Osteoblast (primary cell): ENCODE measurements at regions not wholly inside any gene's neighbourhood (a gene's known extent, or its start where the extent isn't known, plus 50 kb on each side); places are given as distances from the start of the nearest gene placed in this dataset.

Experiments
- DNase-seq: peaks from one replicate; pipeline ENCODE4 v3.0.0; 2011; ENCODE audit warnings: low spot score, mixed read lengths; ENCODE audit not compliant: insufficient read length; ENCODE audit errors: missing footprints
- H2AFZ ChIP-seq: 2 replicates; pipeline ENCODE4 v1.6.0; 2011; ENCODE audit warnings: mild to moderate bottlenecking, low read length
- H3K27ac ChIP-seq: 2 replicates; pipeline ENCODE4 v1.5.1; 2011; ENCODE audit warnings: mild to moderate bottlenecking, low read depth, low read length, moderate library complexity
- H3K27me3 ChIP-seq: 2 replicates; pipeline ENCODE4 v1.6.0; 2012; ENCODE audit warnings: mild to moderate bottlenecking, control low read depth, inconsistent platforms, low read length, moderate library complexity; ENCODE audit not compliant: insufficient read depth
- H3K36me3 ChIP-seq: 2 replicates; pipeline ENCODE4 v1.5.1; 2011; ENCODE audit warnings: mild to moderate bottlenecking, low read length, control low read depth, moderate library complexity; ENCODE audit not compliant: insufficient read depth
- H3K4me1 ChIP-seq: 2 replicates; pipeline ENCODE4 v1.5.1; 2011; ENCODE audit warnings: mild to moderate bottlenecking, low read length, control low read depth, moderate library complexity; ENCODE audit not compliant: insufficient read depth
- H3K4me2 ChIP-seq: 2 replicates; pipeline ENCODE4 v1.6.0; 2011; ENCODE audit warnings: mild to moderate bottlenecking, low read length; ENCODE audit not compliant: insufficient read depth
- H3K4me3 ChIP-seq: fragments of 200-600 bp; sonication (generic); 3 replicates; pipeline ENCODE4 v1.5.1; 2012; ENCODE audit warnings: mild to moderate bottlenecking, low read length, inconsistent platforms; ENCODE audit not compliant: insufficient read depth
- H3K79me2 ChIP-seq: 2 replicates; pipeline ENCODE4 v1.6.0; 2012; ENCODE audit warnings: mild to moderate bottlenecking, low read length, control low read depth, inconsistent platforms; ENCODE audit not compliant: insufficient read depth
- H3K9me3 ChIP-seq: 2 replicates; pipeline ENCODE4 v1.5.1; 2011; ENCODE audit warnings: low read depth, low read length, control low read depth
- H4K20me1 ChIP-seq: 2 replicates; pipeline ENCODE4 v1.6.0; 2012; ENCODE audit warnings: mild to moderate bottlenecking, low read length, control low read depth; ENCODE audit not compliant: insufficient read depth
- CTCF ChIP-seq: IDR thresholded peaks from 2 replicates; pipeline ENCODE4 v1.5.1; 2011; ENCODE audit warnings: mild to moderate bottlenecking, low read depth, low read length, moderate library complexity; ENCODE audit errors: extremely low read depth

GRCh38 chr7:392822-393221 is 102.9 kb downstream of the FOXL3 start:
- no peak overlapping the region for H3K27ac ChIP-seq
- H3K4me1 ChIP-seq, result no peaks in the 10 kb centered on the region
- H3K27me3 ChIP-seq, result no peaks in the 10 kb centered on the region
- no peaks in the 10 kb centered on the region for H3K79me2 ChIP-seq
- peak; percentile 44 for DNase-seq
- H2AFZ ChIP-seq, result no peak overlapping the region
- no peak overlapping the region for H3K4me2 ChIP-seq
- no peaks in the 10 kb centered on the region for H3K36me3 ChIP-seq
- H3K9me3 ChIP-seq, result no peaks in the 10 kb centered on the region
- TF ChIP-seq CTCF, result no peak
- H3K4me3 ChIP-seq, result no peak overlapping the region
- H4K20me1 ChIP-seq, result no peaks in the 10 kb centered on the region

GRCh38 chr7:395643-396042 is 105.7 kb downstream of the FOXL3 start:
- TF ChIP-seq CTCF, result no peak
- Histone ChIP-seq H3K4me2 (no peak overlapping the region), H3K4me3 (no peak overlapping the region)

GRCh38 chr7:398888-399287 is 108.9 kb downstream of the FOXL3 start:
- DNase-seq, result no peak
- no peak overlapping the region for H3K27ac ChIP-seq
- no peaks in the 10 kb centered on the region for H3K36me3 ChIP-seq
- TF ChIP-seq CTCF, result no peak
- H3K4me2 ChIP-seq, result no peak overlapping the region
- H3K4me1 ChIP-seq, result no peaks in the 10 kb centered on the region
- H4K20me1 ChIP-seq, result no peaks in the 10 kb centered on the region
- H3K9me3 ChIP-seq, result peaks cover 3% of the 10 kb centered on the region
- H3K79me2 ChIP-seq, result no peaks in the 10 kb centered on the region
- H3K27me3 ChIP-seq, result no peaks in the 10 kb centered on the region
- H3K4me3 ChIP-seq, result no peak overlapping the region
- no peak overlapping the region for H2AFZ ChIP-seq

More at GRCh38 chr7:395643-396042, 105.7 kb downstream of the FOXL3 start:
- DNase-seq, result peak; percentile 19
- Histone ChIP-seq H4K20me1 (no peaks in the 10 kb centered on the region), H2AFZ (no peak overlapping the region), H3K27me3 (no peaks in the 10 kb centered on the region), H3K9me3 (peaks cover 3% of the 10 kb centered on the region), H3K27ac (no peak overlapping the region), H3K36me3 (no peaks in the 10 kb centered on the region), H3K79me2 (no peaks in the 10 kb centered on the region), H3K4me1 (no peaks in the 10 kb centered on the region)

- Histone ChIP-seq H3K4me2 (no peak overlapping the region), H3K27me3 (peaks cover 13% of the 10 kb centered on the region), H3K4me1 (no peaks in the 10 kb centered on the region), H2AFZ (no peak overlapping the region), H3K9me3 (peaks cover 3% of the 10 kb centered on the region), H3K4me3 (no peak overlapping the region), H4K20me1 (no peaks in the 10 kb centered on the region), H3K36me3 (no peaks in the 10 kb centered on the region), H3K27ac (no peak overlapping the region), H3K79me2 (no peaks in the 10 kb centered on the region)
- no peak for TF ChIP-seq CTCF
- DNase-seq, result peak; percentile 53
These were observed 111.0 kb downstream of the FOXL3 start for GRCh38 chr7:400901-401485.
